Fibroblast of mammary gland (primary cell): ENCODE measurements at regions not wholly inside any gene's neighbourhood (a gene's known extent, or its start where the extent isn't known, plus 50 kb on each side); places are given as distances from the start of the nearest gene placed in this dataset.
"Not testable (repeated sequence)": the region's sequence is repeated elsewhere in the genome, so short reads cannot be mapped to it uniquely, and the experiment has no call there.

Source experiments
- DNase-seq: peaks from one replicate; pipeline ENCODE4 v3.0.0-alpha.2; 2010; ENCODE audit warnings: low read depth
- H3K4me3 ChIP-seq: 2 replicates; pipeline ENCODE4 v1.5.1; 2011; ENCODE audit warnings: low read depth, mild to moderate bottlenecking, low read length, moderate library complexity; ENCODE audit not compliant: control insufficient read depth
- TF ChIP-seq, protein P1 (sequence below): conservative IDR thresholded peaks from 2 replicates; pipeline ENCODE4 v1.5.1; 2011; ENCODE audit warnings: low read depth, low read length, inconsistent platforms; ENCODE audit not compliant: control insufficient read depth, insufficient read depth

- H3K4me3 ChIP-seq = no peak overlapping the region
- TF ChIP-seq, protein P1, sequence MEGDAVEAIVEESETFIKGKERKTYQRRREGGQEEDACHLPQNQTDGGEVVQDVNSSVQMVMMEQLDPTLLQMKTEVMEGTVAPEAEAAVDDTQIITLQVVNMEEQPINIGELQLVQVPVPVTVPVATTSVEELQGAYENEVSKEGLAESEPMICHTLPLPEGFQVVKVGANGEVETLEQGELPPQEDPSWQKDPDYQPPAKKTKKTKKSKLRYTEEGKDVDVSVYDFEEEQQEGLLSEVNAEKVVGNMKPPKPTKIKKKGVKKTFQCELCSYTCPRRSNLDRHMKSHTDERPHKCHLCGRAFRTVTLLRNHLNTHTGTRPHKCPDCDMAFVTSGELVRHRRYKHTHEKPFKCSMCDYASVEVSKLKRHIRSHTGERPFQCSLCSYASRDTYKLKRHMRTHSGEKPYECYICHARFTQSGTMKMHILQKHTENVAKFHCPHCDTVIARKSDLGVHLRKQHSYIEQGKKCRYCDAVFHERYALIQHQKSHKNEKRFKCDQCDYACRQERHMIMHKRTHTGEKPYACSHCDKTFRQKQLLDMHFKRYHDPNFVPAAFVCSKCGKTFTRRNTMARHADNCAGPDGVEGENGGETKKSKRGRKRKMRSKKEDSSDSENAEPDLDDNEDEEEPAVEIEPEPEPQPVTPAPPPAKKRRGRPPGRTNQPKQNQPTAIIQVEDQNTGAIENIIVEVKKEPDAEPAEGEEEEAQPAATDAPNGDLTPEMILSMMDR = no peak
- no peak for DNase-seq
Observed at GRCh38 chr6:135604035-135604860, 106.7 kb upstream of the AHI1 start.

- DNase-seq = no peak
- TF ChIP-seq, protein P1 = no peak
- no peak overlapping the region for H3K4me3 ChIP-seq
Observed at GRCh38 chr6:135605278-135605790, 107.8 kb upstream of the AHI1 start.

DNA sequence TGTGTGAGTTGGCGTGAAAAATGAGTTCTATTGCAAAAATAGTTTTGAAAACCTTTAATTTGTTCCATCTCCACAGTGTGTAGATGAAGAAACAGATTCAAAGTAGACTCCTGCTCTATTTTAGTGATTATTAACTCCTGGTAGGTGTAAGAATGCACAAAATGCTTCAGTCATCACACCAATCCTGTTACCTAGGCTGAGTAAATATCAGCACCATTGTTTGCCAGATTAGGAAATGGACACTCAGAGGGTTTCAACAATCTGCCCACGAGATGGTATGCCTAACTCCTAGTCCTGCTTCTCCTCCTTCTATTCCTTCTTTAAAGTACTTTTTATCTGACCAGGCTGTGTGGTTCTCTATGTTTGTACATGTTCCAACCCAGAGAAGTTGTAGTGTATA, 108.9 kb upstream of the AHI1 start:
- TF ChIP-seq, protein P1 = no peak
- no peak for DNase-seq
- no peak overlapping the region for H3K4me3 ChIP-seq

DNA sequence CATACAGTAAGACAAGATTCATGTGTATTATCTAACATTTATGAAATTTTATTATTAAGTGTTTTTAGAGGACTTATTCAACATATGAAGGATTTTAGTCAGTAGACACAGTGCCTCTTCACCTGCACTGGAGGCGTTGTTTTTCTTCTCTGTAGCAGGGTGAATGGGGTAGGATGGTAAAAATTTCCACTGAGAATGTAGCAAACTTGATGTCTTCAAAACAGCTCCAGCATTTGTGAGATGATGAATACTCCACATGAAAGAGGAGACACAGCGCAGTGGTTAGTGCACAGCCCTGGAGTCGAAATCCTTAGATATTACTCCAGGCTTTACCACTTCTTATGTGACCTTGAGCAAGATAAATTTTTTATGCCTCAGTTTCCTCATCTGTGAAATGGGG, 110.5 kb upstream of the AHI1 start:
- TF ChIP-seq, protein P1 = no peak
- H3K4me3 ChIP-seq = no peak overlapping the region
- no peak for DNase-seq

- H3K4me3 ChIP-seq, DNase-seq: not testable (repeated sequence)
Observed at GRCh38 chr6:135610192-135610591, 112.7 kb upstream of the AHI1 start.

GRCh38 chr6:135616655-135617054, 119.1 kb upstream of the AHI1 start:
- DNase-seq = no peak
- no peak overlapping the region for H3K4me3 ChIP-seq
- TF ChIP-seq, protein P1 = no peak

- H3K4me3 ChIP-seq = no peak overlapping the region
- TF ChIP-seq, protein P1 = no peak
- DNase-seq = no peak
Observed at GRCh38 chr6:135617222-135617621, 119.7 kb upstream of the AHI1 start.
